ENCODE measurements at regions not wholly inside any gene's neighbourhood (a gene's known extent, or its start where the extent isn't known, plus 50 kb on each side); places are given as distances from the start of the nearest gene placed in this dataset.

GRCh38 chr4:36914106-36914505, 330.4 kb upstream of the NWD2 start:
- ChIA-PET POLR2A (no interaction called here), CTCF (no interaction called here)
- Histone ChIP-seq H3K27ac (ENCODE audit: low read depth in 1 of 2, low read length in 2 of 2) (no peak overlapping the region), H3K36me3 (ENCODE audit: insufficient read depth, low read length) (no peaks in the 10 kb centered on the region), H3K27me3 (ENCODE audit: control insufficient read depth in 1 of 2, insufficient read depth in 2 of 2, low read length in 2 of 2) (no peaks in the 10 kb centered on the region), H3K4me1 (ENCODE audit: insufficient read depth, low read length) (no peaks in the 10 kb centered on the region), H3K4me3 (ENCODE audit: low read length) (no peak overlapping the region), H3K9me3 (ENCODE audit: control insufficient read depth in 1 of 2, insufficient read depth in 1 of 2, low read length in 2 of 2) (no peaks in the 10 kb centered on the region)
- no peaks in the 10 kb centered on the region for H3K27me3 Mint-ChIP-seq
- no peak overlapping the region for H3K4me3 Mint-ChIP-seq
- intact Hi-C loops (cut with DNase I, micrococcal nuclease): no loop called here
- H3K9me3 Mint-ChIP-seq: no peaks in the 10 kb centered on the region
- no peak overlapping the region for H3K27ac Mint-ChIP-seq
- no peak for TF ChIP-seq CTCF (IDR thresholded peaks at IDR 0.05)
- no peak for DNase-seq
- no peaks in the 10 kb centered on the region for H3K36me3 Mint-ChIP-seq (ENCODE audit: low read depth)
- ATAC-seq (ENCODE audit: poor library complexity): no peak
- no peaks in the 10 kb centered on the region for H3K4me1 Mint-ChIP-seq (ENCODE audit: low read depth)

GRCh38 chr4:36915717-36916116, 328.8 kb upstream of the NWD2 start:
- no peaks in the 10 kb centered on the region for H3K36me3 Mint-ChIP-seq (ENCODE audit: low read depth)
- H3K4me1 Mint-ChIP-seq (ENCODE audit: low read depth): no peaks in the 10 kb centered on the region
- Histone ChIP-seq H3K27ac (ENCODE audit: low read depth in 1 of 2, low read length in 2 of 2) (no peak overlapping the region), H3K4me3 (ENCODE audit: low read length) (no peak overlapping the region), H3K27me3 (ENCODE audit: control insufficient read depth in 1 of 2, insufficient read depth in 2 of 2, low read length in 2 of 2) (no peaks in the 10 kb centered on the region), H3K9me3 (ENCODE audit: control insufficient read depth in 1 of 2, insufficient read depth in 1 of 2, low read length in 2 of 2) (no peaks in the 10 kb centered on the region), H3K4me1 (ENCODE audit: insufficient read depth, low read length) (no peaks in the 10 kb centered on the region), H3K36me3 (ENCODE audit: insufficient read depth, low read length) (no peaks in the 10 kb centered on the region)
- no peak for TF ChIP-seq CTCF (IDR thresholded peaks at IDR 0.05)
- no peak overlapping the region for H3K27ac Mint-ChIP-seq
- H3K27me3 Mint-ChIP-seq: no peaks in the 10 kb centered on the region
- CTCF ChIA-PET: no interaction called here
- H3K4me3 Mint-ChIP-seq: no peak overlapping the region
- no peak for ATAC-seq (ENCODE audit: poor library complexity)
- intact Hi-C loops (cut with DNase I, micrococcal nuclease): no loop called here
- no peak for DNase-seq
- POLR2A ChIA-PET: no interaction called here
- no peaks in the 10 kb centered on the region for H3K9me3 Mint-ChIP-seq

GRCh38 chr4:36917413-36917812, 327.1 kb upstream of the NWD2 start:
- Histone ChIP-seq H3K9me3 (ENCODE audit: control insufficient read depth in 1 of 2, insufficient read depth in 1 of 2, low read length in 2 of 2) (no peaks in the 10 kb centered on the region), H3K36me3 (ENCODE audit: insufficient read depth, low read length) (no peaks in the 10 kb centered on the region), H3K27me3 (ENCODE audit: control insufficient read depth in 1 of 2, insufficient read depth in 2 of 2, low read length in 2 of 2) (no peaks in the 10 kb centered on the region), H3K27ac (ENCODE audit: low read depth in 1 of 2, low read length in 2 of 2) (no peak overlapping the region), H3K4me1 (ENCODE audit: insufficient read depth, low read length) (no peaks in the 10 kb centered on the region), H3K4me3 (ENCODE audit: low read length) (no peak overlapping the region)
- Mint-ChIP-seq H3K27ac (no peak overlapping the region), H3K4me3 (no peak overlapping the region), H3K9me3 (no peaks in the 10 kb centered on the region), H3K4me1 (ENCODE audit: low read depth) (no peaks in the 10 kb centered on the region), H3K27me3 (no peaks in the 10 kb centered on the region), H3K36me3 (ENCODE audit: low read depth) (no peaks in the 10 kb centered on the region)
- no peak for DNase-seq
- TF ChIP-seq CTCF (IDR thresholded peaks at IDR 0.05): no peak
- ATAC-seq (ENCODE audit: poor library complexity): no peak
- CTCF ChIA-PET: no interaction called here
- intact Hi-C loops (cut with DNase I, micrococcal nuclease): no loop called here
- POLR2A ChIA-PET: no interaction called here

Measured in CD4-positive, alpha-beta T cell (primary cell).